Astrocyte of the cerebellum (primary cell): ENCODE measurements at regions not wholly inside any gene's neighbourhood (a gene's known extent, or its start where the extent isn't known, plus 50 kb on each side); places are given as distances from the start of the nearest gene placed in this dataset.

Experiments
- DNase-seq: peaks from one replicate; pipeline ENCODE4 v3.0.0-alpha.2; 2011; ENCODE audit warnings: low read depth
- H3K4me3 ChIP-seq: 2 replicates; pipeline ENCODE4 v1.5.1; 2011; ENCODE audit warnings: mild to moderate bottlenecking, low read depth, low read length, moderate library complexity
- CTCF ChIP-seq: IDR thresholded peaks from 2 replicates; pipeline ENCODE4 v1.5.1; 2012; ENCODE audit warnings: low read length, low read depth, moderate library complexity, mild to moderate bottlenecking; ENCODE audit errors: missing control alignments
- in situ Hi-C: cut with HindIII; loops from 2 replicates; pipeline ENCODE4 v1.10.0; 2017; ENCODE audit warnings: low sequenced_read_pairs

GRCh38 chr11:15451713-15452112, 337.0 kb downstream of the INSC start:
- in situ Hi-C loops = no loop called here
- DNase-seq = no peak
- TF ChIP-seq CTCF = no peak
- no peak overlapping the region for H3K4me3 ChIP-seq

- no peak overlapping the region for H3K4me3 ChIP-seq
- no peak for DNase-seq
- in situ Hi-C loops = no loop called here
- no peak for TF ChIP-seq CTCF
These were observed 338.6 kb downstream of the INSC start for GRCh38 chr11:15453211-15453765.

- in situ Hi-C loops = no loop called here
- H3K4me3 ChIP-seq = no peak overlapping the region
- DNase-seq = no peak
- no peak for TF ChIP-seq CTCF
These were observed 353.7 kb downstream of the INSC start for GRCh38 chr11:15468466-15468865.

- in situ Hi-C loops = no loop called here
- H3K4me3 ChIP-seq = no peak overlapping the region
- no peak for TF ChIP-seq CTCF
- no peak for DNase-seq
These were observed 356.5 kb downstream of the INSC start for GRCh38 chr11:15471048-15471894.

- DNase-seq = no peak
- TF ChIP-seq CTCF = no peak
- H3K4me3 ChIP-seq = no peak overlapping the region
- in situ Hi-C loops = no loop called here
These were observed 357.4 kb downstream of the INSC start for GRCh38 chr11:15471895-15472799.
